ENCODE measurements at regions not wholly inside any gene's neighbourhood (a gene's known extent, or its start where the extent isn't known, plus 50 kb on each side); places are given as distances from the start of the nearest gene placed in this dataset.
"Not testable (repeated sequence)": the region's sequence is repeated elsewhere in the genome, so short reads cannot be mapped to it uniquely, and the experiment has no call there.

DNA sequence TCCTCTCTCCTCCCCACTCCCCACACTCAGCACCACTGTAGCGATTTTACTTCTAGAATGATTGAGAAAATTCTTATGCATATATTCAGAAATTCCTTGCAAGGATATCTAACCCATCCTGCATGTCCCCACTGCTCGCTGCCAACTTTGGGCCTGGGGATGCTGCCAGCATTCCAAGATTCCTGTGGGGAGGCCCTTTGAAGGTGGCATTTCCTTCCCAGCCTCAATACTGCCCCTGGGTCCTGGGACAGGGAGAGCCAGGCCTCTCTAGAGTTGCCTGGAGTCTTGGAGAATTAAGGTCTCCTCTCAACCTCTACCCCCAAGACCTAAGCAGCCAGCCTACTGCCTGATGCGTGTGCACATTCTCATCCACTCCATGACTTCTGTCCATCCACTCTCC lies 303.5 kb downstream of the NEBL start:
- no peaks in the 10 kb centered on the region for H3K36me3 ChIP-seq
- TF ChIP-seq, protein P1, sequence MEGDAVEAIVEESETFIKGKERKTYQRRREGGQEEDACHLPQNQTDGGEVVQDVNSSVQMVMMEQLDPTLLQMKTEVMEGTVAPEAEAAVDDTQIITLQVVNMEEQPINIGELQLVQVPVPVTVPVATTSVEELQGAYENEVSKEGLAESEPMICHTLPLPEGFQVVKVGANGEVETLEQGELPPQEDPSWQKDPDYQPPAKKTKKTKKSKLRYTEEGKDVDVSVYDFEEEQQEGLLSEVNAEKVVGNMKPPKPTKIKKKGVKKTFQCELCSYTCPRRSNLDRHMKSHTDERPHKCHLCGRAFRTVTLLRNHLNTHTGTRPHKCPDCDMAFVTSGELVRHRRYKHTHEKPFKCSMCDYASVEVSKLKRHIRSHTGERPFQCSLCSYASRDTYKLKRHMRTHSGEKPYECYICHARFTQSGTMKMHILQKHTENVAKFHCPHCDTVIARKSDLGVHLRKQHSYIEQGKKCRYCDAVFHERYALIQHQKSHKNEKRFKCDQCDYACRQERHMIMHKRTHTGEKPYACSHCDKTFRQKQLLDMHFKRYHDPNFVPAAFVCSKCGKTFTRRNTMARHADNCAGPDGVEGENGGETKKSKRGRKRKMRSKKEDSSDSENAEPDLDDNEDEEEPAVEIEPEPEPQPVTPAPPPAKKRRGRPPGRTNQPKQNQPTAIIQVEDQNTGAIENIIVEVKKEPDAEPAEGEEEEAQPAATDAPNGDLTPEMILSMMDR (IDR thresholded peaks at IDR 0.05) = no peak
- H3K27me3 ChIP-seq = no peaks in the 10 kb centered on the region
- no peak for DNase-seq (ENCODE audit: low spot score in 2 of 2)
- peaks cover 3 to 5% of the 10 kb centered on the region in 2 donors for H3K4me1 ChIP-seq
- no peaks in the 10 kb centered on the region for H3K9me3 ChIP-seq
- no peak overlapping the region for H3K4me3 ChIP-seq
- intact Hi-C loops (cut with DNase I) = loop anchor here (10.0 kb wide), 1 partner anchor 111 kb away; no protein-coding TSS in a partner anchor
- no peak overlapping the region for H3K27ac ChIP-seq

DNA sequence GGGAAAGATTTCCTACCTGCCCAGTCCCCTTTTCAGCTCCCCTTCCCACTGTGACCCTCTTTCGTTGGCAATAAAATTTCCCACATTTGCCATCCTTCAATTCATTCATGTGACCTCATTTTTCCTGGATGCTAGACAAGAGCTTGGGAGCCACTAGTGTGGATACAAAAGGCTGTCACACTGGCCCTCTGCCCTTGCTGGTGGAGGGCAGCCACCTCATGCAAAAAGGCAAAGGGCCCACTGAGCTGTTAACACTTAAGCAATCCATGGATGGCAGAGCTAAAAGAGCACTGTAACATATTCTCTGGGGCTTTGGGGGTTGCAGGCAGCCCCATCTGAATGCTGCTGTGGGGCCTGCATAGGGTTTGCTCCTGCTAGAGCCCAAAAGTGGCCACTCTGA lies 315.1 kb downstream of the NEBL start:
- no peaks in the 10 kb centered on the region for H3K36me3 ChIP-seq
- no peak for DNase-seq (ENCODE audit: low spot score in 2 of 2)
- TF ChIP-seq, protein P1 (IDR thresholded peaks at IDR 0.05) = no peak
- intact Hi-C loops (cut with DNase I) = no loop called here
- H3K27ac ChIP-seq = no peak overlapping the region
- no peak overlapping the region for H3K4me3 ChIP-seq
- H3K27me3 ChIP-seq = no peaks in the 10 kb centered on the region
- peaks cover 0 to 6% of the 10 kb centered on the region in 2 donors for H3K9me3 ChIP-seq
- no peaks in the 10 kb centered on the region for H3K4me1 ChIP-seq

DNA sequence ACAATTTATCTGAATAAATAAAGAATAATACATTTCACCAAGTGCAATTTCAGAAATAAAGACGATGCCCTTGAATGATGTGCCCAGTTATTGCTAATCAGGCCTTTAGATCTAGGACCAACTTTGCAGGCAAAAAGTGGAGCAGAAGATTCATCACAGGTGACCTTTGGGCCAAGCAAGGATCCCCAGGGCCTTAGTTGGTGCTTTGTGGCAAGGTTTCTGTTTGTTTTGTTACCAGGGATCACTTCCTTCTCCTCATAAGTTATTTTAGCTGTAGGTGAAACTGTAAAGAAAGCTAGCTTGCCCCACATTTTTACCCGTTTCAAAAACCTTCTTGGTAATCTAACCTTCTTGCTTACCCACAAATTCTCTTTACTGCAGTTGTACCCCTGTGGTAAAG lies 323.2 kb downstream of the NEBL start:
- TF ChIP-seq, protein P1 (IDR thresholded peaks at IDR 0.05) = no peak
- Histone ChIP-seq H3K27me3 (no peaks in the 10 kb centered on the region), H3K27ac (no peak overlapping the region), H3K9me3 (no peaks in the 10 kb centered on the region), H3K36me3 (no peaks in the 10 kb centered on the region), H3K4me1 (no peaks in the 10 kb centered on the region), H3K4me3 (no peak overlapping the region)
- DNase-seq (ENCODE audit: low spot score in 2 of 2) = no peak
- intact Hi-C loops (cut with DNase I) = no loop called here

DNA sequence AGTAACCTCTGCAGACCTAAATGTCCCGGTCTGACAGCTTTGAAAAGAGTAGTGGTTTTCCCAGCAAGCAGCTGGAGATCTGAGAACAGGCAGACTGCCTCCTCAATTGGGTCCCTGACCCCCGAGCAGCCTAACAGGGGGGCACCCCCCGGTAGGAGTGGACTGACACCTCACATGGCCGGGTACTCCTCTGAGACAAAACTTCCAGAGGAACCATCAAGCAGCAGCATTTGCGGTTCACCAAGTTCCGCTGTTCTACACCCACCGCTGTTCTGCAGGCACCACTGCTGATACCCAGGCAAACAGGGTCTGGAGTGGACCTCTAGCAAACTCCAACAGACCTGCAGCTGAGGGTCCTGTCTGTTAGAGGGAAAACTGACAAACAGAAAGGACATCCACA lies 341.1 kb downstream of the NEBL start:
- H3K27ac ChIP-seq; H3K9me3 ChIP-seq; H3K4me1 ChIP-seq; H3K4me3 ChIP-seq; DNase-seq (ENCODE audit: low spot score in 2 of 2); H3K27me3 ChIP-seq; intact Hi-C loops (cut with DNase I); H3K36me3 ChIP-seq: not testable (repeated sequence)

DNA sequence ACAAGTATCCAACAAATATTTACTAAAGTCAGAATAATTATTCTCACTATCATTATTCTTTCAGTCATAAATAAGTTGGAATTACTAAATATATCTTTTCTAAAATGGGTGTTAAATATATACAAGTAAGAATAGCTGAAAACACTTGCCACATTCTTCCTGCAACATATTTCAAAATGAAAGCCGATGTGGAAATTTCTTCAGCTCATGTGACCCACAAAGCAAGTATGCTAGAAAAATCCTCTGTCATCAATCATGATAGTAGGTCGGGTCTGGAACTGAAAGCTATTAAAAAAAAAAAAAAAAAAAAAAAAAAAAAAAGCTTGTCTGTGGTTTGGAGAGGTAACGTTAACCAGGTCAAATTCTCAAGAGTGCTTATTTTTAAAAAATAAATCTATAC lies 344.7 kb downstream of the NEBL start:
- DNase-seq (ENCODE audit: low spot score in 2 of 2) = no peak
- no peaks in the 10 kb centered on the region for H3K27me3 ChIP-seq
- H3K9me3 ChIP-seq = peaks cover 0 to 6% of the 10 kb centered on the region in 2 donors
- no peaks in the 10 kb centered on the region for H3K36me3 ChIP-seq
- intact Hi-C loops (cut with DNase I) = no loop called here
- H3K4me3 ChIP-seq = no peak overlapping the region
- TF ChIP-seq, protein P1 (IDR thresholded peaks at IDR 0.05) = no peak
- H3K4me1 ChIP-seq = no peaks in the 10 kb centered on the region
- H3K27ac ChIP-seq = no peak overlapping the region

DNA sequence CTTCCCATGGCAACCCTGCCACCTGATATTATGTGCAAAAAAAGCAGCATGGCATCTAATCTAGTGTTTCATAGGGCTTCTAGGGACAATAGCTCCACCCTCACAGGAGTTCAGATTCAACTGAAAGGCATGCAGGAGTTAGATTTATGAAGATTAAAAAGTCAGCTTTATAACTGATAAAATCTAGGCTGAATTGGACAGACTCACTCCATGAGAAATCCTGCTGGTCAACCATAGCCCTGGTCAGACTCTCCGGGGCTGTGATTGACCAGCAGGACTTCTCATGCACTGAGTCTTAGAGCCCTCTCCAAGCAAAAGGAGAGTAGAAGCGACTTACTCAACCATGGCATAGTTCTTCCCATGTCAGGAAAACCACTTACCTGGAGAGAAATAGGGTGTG lies 345.4 kb downstream of the NEBL start:
- H3K9me3 ChIP-seq = peaks cover 0 to 6% of the 10 kb centered on the region in 2 donors
- TF ChIP-seq, protein P1 (IDR thresholded peaks at IDR 0.05) = no peak
- intact Hi-C loops (cut with DNase I) = no loop called here

More for the DNA sequence above, 345.4 kb downstream of the NEBL start:
- H3K4me1 ChIP-seq = no peaks in the 10 kb centered on the region
- no peak for DNase-seq (ENCODE audit: low spot score in 2 of 2)
- H3K36me3 ChIP-seq = no peaks in the 10 kb centered on the region
- H3K4me3 ChIP-seq = no peak overlapping the region
- no peaks in the 10 kb centered on the region for H3K27me3 ChIP-seq
- H3K27ac ChIP-seq = no peak overlapping the region
